Fibroblast of skin of back (primary cell): ENCODE measurements at regions not wholly inside any gene's neighbourhood (a gene's known extent, or its start where the extent isn't known, plus 50 kb on each side); places are given as distances from the start of the nearest gene placed in this dataset.
A peak's percentile ranks its signal among the peaks of the same experiment; 100 is the strongest.

Experiments
- DNase-seq: peaks from one replicate; pipeline ENCODE4 v3.0.0-alpha.2; 2013

GRCh38 chr2:119104414-119104813 is 54.1 kb downstream of the C1QL2 start:
- no peak for DNase-seq

- DNase-seq = no peak
Measured at GRCh38 chr2:119102964-119103363, 55.6 kb downstream of the C1QL2 start.

GRCh38 chr2:119088416-119088815 is 70.1 kb downstream of the C1QL2 start:
- DNase-seq = no peak

GRCh38 chr2:119086327-119086726 is 72.2 kb downstream of the C1QL2 start:
- no peak for DNase-seq

- DNase-seq = no peak
Measured at GRCh38 chr2:119085613-119086012, 72.9 kb downstream of the C1QL2 start.

- no peak for DNase-seq
Measured at GRCh38 chr2:119083416-119083815, 75.1 kb downstream of the C1QL2 start.

- no peak for DNase-seq
Measured at GRCh38 chr2:119082821-119083400, 75.6 kb downstream of the C1QL2 start.

GRCh38 chr2:119078796-119079195 is 79.8 kb downstream of the C1QL2 start:
- DNase-seq = no peak

GRCh38 chr2:119076713-119077112 is 81.8 kb downstream of the C1QL2 start:
- DNase-seq = no peak

- DNase-seq = no peak
Measured at GRCh38 chr2:119073213-119073612, 85.3 kb downstream of the C1QL2 start.

- no peak for DNase-seq
Measured at GRCh38 chr2:119071476-119071875, 87.1 kb downstream of the C1QL2 start.

- no peak for DNase-seq
Measured at GRCh38 chr2:119069781-119070180, 88.8 kb downstream of the C1QL2 start.

GRCh38 chr2:119068154-119068725 is 90.3 kb downstream of the C1QL2 start:
- no peak for DNase-seq

- peak; percentile 2 for DNase-seq
Measured at GRCh38 chr2:119066272-119066804, 92.2 kb downstream of the C1QL2 start.

GRCh38 chr2:119065146-119065545 is 93.4 kb downstream of the C1QL2 start:
- no peak for DNase-seq

- no peak for DNase-seq
Measured at GRCh38 chr2:119064567-119064966, 94.0 kb downstream of the C1QL2 start.

GRCh38 chr2:119063177-119063576 is 95.4 kb downstream of the C1QL2 start:
- no peak for DNase-seq

- DNase-seq = no peak
Measured at GRCh38 chr2:119062652-119063051, 95.9 kb downstream of the C1QL2 start.

- DNase-seq = no peak
Measured at GRCh38 chr2:119062179-119062578, 96.4 kb downstream of the C1QL2 start.

GRCh38 chr2:119059940-119060339 is 98.6 kb downstream of the C1QL2 start:
- no peak for DNase-seq

- no peak for DNase-seq
Measured at GRCh38 chr2:119059287-119059686, 99.3 kb downstream of the C1QL2 start.

GRCh38 chr2:119053700-119054436 is 104.7 kb downstream of the C1QL2 start:
- DNase-seq = no peak

- DNase-seq = no peak
Measured at GRCh38 chr2:119051263-119051662, 107.3 kb downstream of the C1QL2 start.
